HEK293 (cell line): ENCODE measurements at regions not wholly inside any gene's neighbourhood (a gene's known extent, or its start where the extent isn't known, plus 50 kb on each side); places are given as distances from the start of the nearest gene placed in this dataset.

Experiments used
- CTCF ChIP-seq: fragments of 450-650 bp; formaldehyde crosslinking; IDR thresholded peaks from 2 replicates; pipeline ENCODE4 v1.5.1; 2016; ENCODE audit warnings: missing biosample characterization, missing genetic modification characterization
- EGR2 ChIP-seq: fragments of 450-650 bp; formaldehyde crosslinking; IDR thresholded peaks from 2 replicates; pipeline ENCODE4 v1.5.1; 2016; ENCODE audit warnings: low read depth, missing biosample characterization, missing genetic modification characterization
- HOXC10 ChIP-seq: sonication (generic); formaldehyde crosslinking; IDR thresholded peaks from 2 replicates; pipeline ENCODE4 v1.8.1; 2023; ENCODE audit warnings: mild to moderate bottlenecking, missing genetic modification reagents
- KLF9 ChIP-seq: fragments of 450-650 bp; formaldehyde crosslinking; IDR thresholded peaks from 2 replicates; pipeline ENCODE4 v1.5.1; 2016; ENCODE audit warnings: missing biosample characterization, missing genetic modification characterization, low read depth
- SALL2 ChIP-seq: fragments of 450-650 bp; formaldehyde crosslinking; IDR thresholded peaks from 2 replicates; pipeline ENCODE4 v1.5.0; 2017; ENCODE audit warnings: missing biosample characterization, mild to moderate bottlenecking, missing genetic modification characterization, borderline replicate concordance
- SP2 ChIP-seq: fragments of 450-650 bp; formaldehyde crosslinking; IDR thresholded peaks from 2 replicates; pipeline ENCODE4 v1.5.1; 2016; ENCODE audit warnings: missing biosample characterization, missing genetic modification characterization
- TSHZ1 ChIP-seq: fragments of 450-650 bp; formaldehyde crosslinking; IDR thresholded peaks from 2 replicates; pipeline ENCODE4 v1.5.1; 2016; ENCODE audit warnings: missing biosample characterization, missing genetic modification characterization, borderline replicate concordance
- ZIC2 ChIP-seq: fragments of 450-650 bp; formaldehyde crosslinking; IDR thresholded peaks from 2 replicates; pipeline ENCODE4 v1.5.1; 2016; ENCODE audit warnings: missing biosample characterization, missing genetic modification characterization
- ZNF114 ChIP-seq: fragments of 450-650 bp; formaldehyde crosslinking; IDR thresholded peaks from 2 replicates; pipeline ENCODE4 v1.5.0; 2017; ENCODE audit warnings: missing biosample characterization, missing genetic modification characterization
- ZNF19 ChIP-seq: fragments of 450-650 bp; formaldehyde crosslinking; IDR thresholded peaks from 2 replicates; pipeline ENCODE4; 2016; ENCODE audit warnings: missing biosample characterization, missing genetic modification characterization, low read depth
- ZNF350 ChIP-seq: fragments of 450-650 bp; formaldehyde crosslinking; IDR thresholded peaks from 2 replicates; pipeline ENCODE4 v1.5.0; 2017; ENCODE audit warnings: missing biosample characterization, mild to moderate bottlenecking, missing genetic modification characterization
- ZNF354C ChIP-seq: fragments of 450-650 bp; formaldehyde crosslinking; IDR thresholded peaks from 2 replicates; pipeline ENCODE4 v1.5.1; 2016; ENCODE audit warnings: missing biosample characterization, missing genetic modification characterization, low read depth, borderline replicate concordance
- ZNF776 ChIP-seq: fragments of 450-650 bp; formaldehyde crosslinking; IDR thresholded peaks from 2 replicates; pipeline ENCODE4 v1.5.0; 2017; ENCODE audit warnings: missing biosample characterization, missing genetic modification characterization, borderline replicate concordance

- no peak for TF ChIP-seq EGR2 (tag by site-specific recombination)
- TF ChIP-seq CTCF (tag by site-specific recombination) = no peak
- TF ChIP-seq TSHZ1 (tag by site-specific recombination) = no peak
- no peak for TF ChIP-seq SALL2 (tag by site-specific recombination)
- TF ChIP-seq ZNF350 (tag by site-specific recombination) = no peak
- no peak for TF ChIP-seq HOXC10
- no peak for TF ChIP-seq SP2
- no peak for TF ChIP-seq ZIC2 (tag by site-specific recombination)
- no peak for TF ChIP-seq ZNF354C (tag by site-specific recombination)
- TF ChIP-seq ZNF19 = no peak
- TF ChIP-seq ZNF776 (tag by site-specific recombination) = no peak
- TF ChIP-seq ZNF114 = no peak
- TF ChIP-seq KLF9 (tag by site-specific recombination) = no peak
Measured at GRCh38 chr3:59411186-59411585, 361.4 kb upstream of the CFAP20DC start.
